H1 (cell line): ENCODE measurements at regions not wholly inside any gene's neighbourhood (a gene's known extent, or its start where the extent isn't known, plus 50 kb on each side); places are given as distances from the start of the nearest gene placed in this dataset.

Experiments used
- CTCF ChIA-PET: fragments of 300-600 bp; sonication (Branson Sonifier 250); formaldehyde crosslinking; loops from one replicate; lab custom pipeline; 2021; ENCODE audit not compliant: partially characterized antibody; lab: Charles Lee
- POLR2A ChIA-PET: fragments of 300-600 bp; sonication (Branson Sonifier 250); formaldehyde crosslinking; loops from one replicate; lab custom pipeline; 2021; ENCODE audit warnings: inconsistent platforms; ENCODE audit not compliant: partially characterized antibody; lab: Charles Lee
- DNase-seq, 2 experiments: peaks; one replicate each; pipeline versions ENCODE4 v3.0.0 to v3.0.0-alpha.2; 2010 to 2022; ENCODE audit warnings: low spot score in 2 of 2, low read depth in 1 of 2, mixed read lengths in 1 of 2
- FAIRE-seq: peaks from 2 replicates; lab custom pipeline; 2011; peaks lifted over from hg19 to GRCh38; lab: Jason Lieb, UNC
- H2AFZ ChIP-seq: 2 replicates; pipeline ENCODE4 v1.8.1; 2012; ENCODE audit warnings: low read length, inconsistent platforms
- H2AK5ac ChIP-seq: 2 replicates; pipeline ENCODE4 v1.6.1; 2013; ENCODE audit warnings: low read depth, low read length
- H2BK120ac ChIP-seq: replicated peaks from 2 replicates; pipeline ENCODE3; 2013; ENCODE audit warnings: low read depth, low read length, inconsistent platforms
- H2BK12ac ChIP-seq: 2 replicates; pipeline ENCODE4 v1.6.1; 2013; ENCODE audit warnings: low read depth, low read length
- H2BK15ac ChIP-seq: 2 replicates; pipeline ENCODE4 v1.6.1; 2013; ENCODE audit warnings: low read length
- H2BK20ac ChIP-seq: 2 replicates; pipeline ENCODE4 v1.6.1; 2013; ENCODE audit warnings: low read length
- H2BK5ac ChIP-seq: 2 replicates; pipeline ENCODE4 v1.6.1; 2013; ENCODE audit warnings: low read depth, low read length
- H3K14ac ChIP-seq: 2 replicates; pipeline ENCODE4 v1.6.1; 2013; ENCODE audit warnings: inconsistent platforms; ENCODE audit not compliant: insufficient read length
- H3K18ac ChIP-seq: 2 replicates; pipeline ENCODE4 v1.6.1; 2013; ENCODE audit warnings: low read length; ENCODE audit errors: extremely low read depth
- H3K23ac ChIP-seq: 2 replicates; pipeline ENCODE4 v1.6.1; 2013; ENCODE audit warnings: inconsistent platforms; ENCODE audit not compliant: insufficient read length
- H3K23me2 ChIP-seq: 2 replicates; pipeline ENCODE4 v1.6.1; 2013; ENCODE audit warnings: low read depth, low read length
- H3K27ac ChIP-seq: 2 replicates; pipeline ENCODE4 v1.6.1; 2011; ENCODE audit warnings: low read depth, low read length, inconsistent platforms
- H3K27me3 ChIP-seq, 4 experiments: replicated peaks in 1 of 4; 1 replicate in 1 of 4; 2 replicates in 3 of 4; pipeline versions ENCODE4 v1.6.1 to v1.8.1; 2011 to 2013; ENCODE audit warnings: low read length in 3 of 4, mild to moderate bottlenecking in 3 of 4, inconsistent platforms in 2 of 4, mixed read lengths in 2 of 4, moderate library complexity in 1 of 4; ENCODE audit not compliant: control insufficient read depth in 3 of 4, insufficient read depth in 3 of 4; ENCODE audit errors: extremely low read depth in 1 of 4
- H3K36me3 ChIP-seq, 4 experiments: 2 replicates each; pipeline versions ENCODE4 v1.6.1 to v1.8.1; 2011 to 2013; ENCODE audit warnings: mild to moderate bottlenecking in 4 of 4, low read length in 3 of 4, moderate library complexity in 2 of 4, control low read depth in 1 of 4, inconsistent platforms in 1 of 4; ENCODE audit not compliant: insufficient read depth in 4 of 4, control insufficient read depth in 2 of 4
- H3K4ac ChIP-seq: replicated peaks from 2 replicates; pipeline ENCODE3; 2013; ENCODE audit warnings: low read length, low read depth, mixed read lengths, inconsistent platforms; ENCODE audit not compliant: insufficient read length
- H3K4me1 ChIP-seq, 4 experiments: replicated peaks in 1 of 4; 1 replicate in 1 of 4; 2 replicates in 3 of 4; pipeline versions ENCODE4 v1.6.1 to v1.8.1; 2011 to 2013; ENCODE audit warnings: low read length in 3 of 4, inconsistent platforms in 2 of 4, mixed read lengths in 1 of 4; ENCODE audit not compliant: insufficient read depth in 4 of 4, control insufficient read depth in 3 of 4
- H3K4me2 ChIP-seq, 2 experiments: 2 replicates each; pipeline versions ENCODE4 v1.6.1 to v1.8.1; 2011 to 2013; ENCODE audit warnings: low read depth in 2 of 2, low read length in 2 of 2, control low read depth in 1 of 2, inconsistent platforms in 1 of 2, mild to moderate bottlenecking in 1 of 2; ENCODE audit not compliant: insufficient read depth in 1 of 2
- H3K4me3 ChIP-seq, 4 experiments: fragments of 200-600, 300-600 bp in 1 of 4; sonication (generic), shearing (Covaris generic), sonication (Bioruptor Twin) in 1 of 4; 2 replicates each; pipeline versions ENCODE4 v1.5.1 to v1.8.1; 2011 to 2016; ENCODE audit warnings: low read length in 4 of 4, low read depth in 3 of 4, control low read depth in 2 of 4, inconsistent platforms in 2 of 4, mild to moderate bottlenecking in 2 of 4, mixed read lengths in 1 of 4, moderate library complexity in 1 of 4; ENCODE audit not compliant: insufficient read depth in 2 of 4; ENCODE audit errors: extremely low read depth in 1 of 4
- H3K56ac ChIP-seq: replicated peaks from 2 replicates; pipeline ENCODE3; 2013; ENCODE audit warnings: low read depth, mild to moderate bottlenecking, mixed read lengths, low read length, inconsistent platforms; ENCODE audit not compliant: insufficient read length
- H3K79me1 ChIP-seq: 2 replicates; pipeline ENCODE4 v1.6.1; 2013; ENCODE audit warnings: low read depth, low read length, control low read depth
- H3K79me2 ChIP-seq, 2 experiments: 2 replicates each; pipeline versions ENCODE4 v1.6.1 to v1.8.1; 2012 to 2013; ENCODE audit warnings: low read length in 2 of 2, mild to moderate bottlenecking in 2 of 2, inconsistent platforms in 1 of 2; ENCODE audit not compliant: insufficient read depth in 2 of 2, control insufficient read depth in 1 of 2
- H3K9ac ChIP-seq, 4 experiments: replicated peaks in 1 of 4; 1 replicate in 1 of 4; 2 replicates in 3 of 4; pipeline versions ENCODE4 v1.6.1 to v1.8.1; 2011 to 2013; ENCODE audit warnings: low read depth in 3 of 4, low read length in 3 of 4, control low read depth in 2 of 4, mild to moderate bottlenecking in 2 of 4, moderate library complexity in 2 of 4, inconsistent platforms in 1 of 4; ENCODE audit errors: extremely low read depth in 1 of 4
- H3K9me3 ChIP-seq, 2 experiments: 2 replicates each; pipeline versions ENCODE4 v1.6.1 to v1.8.1; 2012 to 2013; ENCODE audit warnings: mild to moderate bottlenecking in 2 of 2, moderate library complexity in 2 of 2, control low read depth in 1 of 2, inconsistent platforms in 1 of 2, low read depth in 1 of 2, low read length in 1 of 2, mixed read lengths in 1 of 2; ENCODE audit not compliant: insufficient read depth in 2 of 2
- H4K20me1 ChIP-seq, 2 experiments: replicated peaks in 1 of 2; 2 replicates each; pipeline versions ENCODE3 to v1.8.1; 2011 to 2013; ENCODE audit warnings: inconsistent platforms in 2 of 2, low read length in 2 of 2, mild to moderate bottlenecking in 1 of 2; ENCODE audit not compliant: insufficient read depth in 2 of 2, control insufficient read depth in 1 of 2
- H4K5ac ChIP-seq: 2 replicates; pipeline ENCODE4 v1.6.1; 2013; ENCODE audit warnings: low read length, low read depth, mixed read lengths, inconsistent platforms; ENCODE audit not compliant: insufficient read length
- H4K8ac ChIP-seq: 2 replicates; pipeline ENCODE4 v1.8.0; 2013; ENCODE audit warnings: mild to moderate bottlenecking, moderate library complexity, low read length, inconsistent platforms; ENCODE audit not compliant: insufficient read depth; ENCODE audit errors: extremely low read depth
- H4K91ac ChIP-seq: replicated peaks from 2 replicates; pipeline ENCODE3; 2013; ENCODE audit warnings: low read length, mixed read lengths, inconsistent platforms; ENCODE audit not compliant: insufficient read length
- CBX5 ChIP-seq: fragments of 300-800, 300-1000 bp; sonication (generic); IDR thresholded peaks from 2 replicates; pipeline ENCODE4 v1.7.1; 2016; ENCODE audit warnings: antibody characterized with exemption, low read length, low read depth
- CTBP2 ChIP-seq: IDR thresholded peaks from 2 replicates; pipeline ENCODE4 v1.7.0; 2011; ENCODE audit warnings: borderline replicate concordance, mild to moderate bottlenecking, moderate library complexity, mixed read lengths, low read length; ENCODE audit not compliant: insufficient read depth, insufficient read length
- EGR1 ChIP-seq: IDR thresholded peaks from 2 replicates; pipeline ENCODE4 v1.6.1; 2011; ENCODE audit warnings: low read depth, low read length, borderline replicate concordance
- GABPA ChIP-seq: IDR thresholded peaks from 2 replicates; pipeline ENCODE4 v1.6.1; 2011; ENCODE audit warnings: mild to moderate bottlenecking, low read length, moderate library complexity, borderline replicate concordance; ENCODE audit not compliant: insufficient read depth
- HDAC6 ChIP-seq: IDR thresholded peaks from one replicate; pipeline ENCODE4 v1.7.1; 2012; ENCODE audit warnings: low read depth, mild to moderate bottlenecking, inconsistent platforms, low read length, moderate library complexity
- KDM4A ChIP-seq: IDR thresholded peaks from one replicate; pipeline ENCODE4 v1.7.1; 2012; ENCODE audit warnings: low read depth, mild to moderate bottlenecking, moderate library complexity, low read length, inconsistent platforms; ENCODE audit not compliant: severe bottlenecking
- PHF8 ChIP-seq: fragments of 200-600 bp; sonication (generic); conservative IDR thresholded peaks from 2 replicates; pipeline ENCODE4 v1.7.1; 2012; ENCODE audit warnings: low read depth, mild to moderate bottlenecking, inconsistent platforms, low read length, moderate library complexity
- SIX5 ChIP-seq: IDR thresholded peaks from 2 replicates; pipeline ENCODE4 v1.6.1; 2011; ENCODE audit warnings: mild to moderate bottlenecking, low read depth, low read length
- SRF ChIP-seq: IDR thresholded peaks from 2 replicates; pipeline ENCODE4 v1.6.1; 2011; ENCODE audit warnings: mild to moderate bottlenecking, low read depth, low read length, moderate library complexity
- TAF1 ChIP-seq: IDR thresholded peaks from 2 replicates; pipeline ENCODE4 v1.6.1; 2011; ENCODE audit warnings: mild to moderate bottlenecking, low read depth, low read length
- TBP ChIP-seq: IDR thresholded peaks from 2 replicates; pipeline ENCODE4 v1.6.1; 2011; ENCODE audit warnings: low read depth, low read length, improper control_type of control experiment
- TEAD4 ChIP-seq: IDR thresholded peaks from 2 replicates; pipeline ENCODE4 v1.6.1; 2012; ENCODE audit warnings: low read depth, low read length, inconsistent platforms, mixed read lengths
- ZNF274 ChIP-seq: IDR thresholded peaks from 2 replicates; pipeline ENCODE4 v1.7.0; 2012; ENCODE audit warnings: low read length, borderline replicate concordance; ENCODE audit errors: extremely low read depth
- WGBS, 2 experiments: shearing (Covaris generic) in 1 of 2; methylation state at CpG; one replicate each; pipeline versions ENCODE4 v1.1.6 to v1.1.7; 2013 to 2015; ENCODE audit warnings: low lambda C conversion rate in 2 of 2, mixed read lengths in 2 of 2, inconsistent platforms in 1 of 2, low coverage in 1 of 2, missing lambda C conversion rate in 1 of 2; ENCODE audit not compliant: insufficient replicate concordance in 2 of 2, insufficient coverage in 1 of 2, insufficient read length in 1 of 2; ENCODE audit errors: extremely low coverage in 1 of 2, missing lambda C conversion rate in 1 of 2; 5-methylcytosine and 5-hydroxymethylcytosine counted together

DNA sequence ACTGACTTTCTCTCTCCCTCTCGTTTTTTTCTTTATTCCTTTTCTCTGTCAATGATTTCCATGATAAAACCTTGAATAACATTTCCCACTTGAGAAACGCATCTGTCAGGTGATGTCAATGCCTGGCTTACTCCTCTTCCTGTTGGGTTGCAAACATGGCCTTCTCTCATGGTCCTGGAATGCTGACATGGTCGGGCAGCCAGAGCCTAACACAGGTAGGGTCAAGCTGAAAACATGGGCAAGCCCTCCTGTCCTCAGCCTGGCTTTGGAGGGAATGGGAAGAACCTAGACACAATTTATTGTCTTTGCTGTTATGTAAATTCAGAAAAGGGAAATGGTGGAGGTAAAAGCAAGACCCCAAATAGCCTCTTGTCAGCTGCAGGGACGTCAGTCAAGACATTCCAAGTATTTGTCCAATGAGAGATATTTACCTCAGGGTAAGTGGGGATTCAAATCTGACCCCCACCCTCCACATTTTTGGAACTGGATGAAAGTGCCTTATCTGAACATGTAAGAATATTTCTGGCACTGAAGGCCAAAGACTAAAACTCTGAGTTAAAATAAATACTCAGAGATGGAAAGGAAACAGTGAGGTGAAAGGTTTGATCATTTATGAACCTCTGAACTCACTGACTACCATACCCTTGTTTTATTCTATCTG lies 473.8 kb downstream of the SPRY1 start:
- no peak overlapping the region for H2BK20ac ChIP-seq
- no peaks in the 10 kb centered on the region for H3K27me3 ChIP-seq
- no peak for FAIRE-seq
- no peak overlapping the region for H3K23ac ChIP-seq
- no peak overlapping the region for H3K18ac ChIP-seq
- no peaks in the 10 kb centered on the region for H4K20me1 ChIP-seq
- no peaks in the 10 kb centered on the region for H3K79me2 ChIP-seq
- peaks cover 0 to 5% (median 0%) of the 10 kb centered on the region in 4 experiments; a peak in 1 of 7 replicates for H3K4me1 ChIP-seq
- H3K14ac ChIP-seq = no peak overlapping the region
- no peaks in the 10 kb centered on the region for H3K79me1 ChIP-seq
- H3K56ac ChIP-seq = no peak overlapping the region
- no peak overlapping the region for H2BK15ac ChIP-seq
- POLR2A ChIA-PET = no interaction called here
- WGBS, 2 experiments = 82% methylated on average over 4 of the region's 4 CpGs; no CpG with 5 or more reads in 1 of the 2 experiments
- no peak overlapping the region for H3K4me3 ChIP-seq
- no peak overlapping the region for H2AK5ac ChIP-seq
- TF ChIP-seq EGR1 (no peak), CBX5 (no peak), SIX5 (no peak), PHF8 (no peak), SRF (no peak), CTBP2 (no peak), TBP (no peak), HDAC6 (no peak), KDM4A (no peak), TEAD4 (no peak), ZNF274 (no peak), TAF1 (no peak), GABPA (no peak)
- TF ChIP-seq, all 59 proteins: peak for 0
- Histone ChIP-seq H2AFZ (0 out of 2 replicates have a peak overlapping the region, but pooled peaks have one; percentile 45), H4K91ac (no peak overlapping the region), H3K36me3 (no peaks in the 10 kb centered on the region), H2BK5ac (no peak overlapping the region), H3K9ac (no peak overlapping the region), H2BK12ac (no peak overlapping the region), H3K4ac (no peak overlapping the region), H3K9me3 (no peaks in the 10 kb centered on the region), H3K4me2 (no peak overlapping the region), H4K5ac (no peak overlapping the region), H3K23me2 (no peaks in the 10 kb centered on the region), H4K8ac (no peak overlapping the region), H2BK120ac (no peak overlapping the region), H3K27ac (no peak overlapping the region)
- CTCF ChIA-PET = interaction anchor here (1.2 kb wide), 1 partner anchor 123 kb away, joined by 4 read pairs; no protein-coding TSS in a partner anchor
- DNase-seq = no peak
